KMS-11 (cell line): ENCODE measurements at regions not wholly inside any gene's neighbourhood (a gene's known extent, or its start where the extent isn't known, plus 50 kb on each side); places are given as distances from the start of the nearest gene placed in this dataset.

Experiments used
- H2AFZ ChIP-seq: fragments of 200-600 bp; sonication (generic); 2 replicates; pipeline ENCODE4 v1.6.1; 2016; ENCODE audit warnings: antibody characterized with exemption, mixed run types, low read depth
- H3K27ac ChIP-seq: fragments of 200-600 bp; sonication (generic); 2 replicates; pipeline ENCODE4 v1.6.1; 2016; ENCODE audit warnings: mild to moderate bottlenecking, mixed run types
- H3K27me3 ChIP-seq: fragments of 200-600 bp; sonication (generic); 2 replicates; pipeline ENCODE4 v1.6.1; 2017; ENCODE audit warnings: mild to moderate bottlenecking, low read depth, mixed run types, moderate library complexity; ENCODE audit not compliant: insufficient read depth
- H3K36me3 ChIP-seq: fragments of 200-600 bp; sonication (generic); 2 replicates; pipeline ENCODE4 v1.6.1; 2017; ENCODE audit warnings: mild to moderate bottlenecking, mixed run types; ENCODE audit not compliant: insufficient read depth
- H3K4me1 ChIP-seq: fragments of 200-600 bp; sonication (generic); 2 replicates; pipeline ENCODE4 v1.6.1; 2016; ENCODE audit warnings: mild to moderate bottlenecking, low read depth, mixed run types; ENCODE audit not compliant: poor library complexity, severe bottlenecking
- H3K4me2 ChIP-seq: fragments of 200-600 bp; sonication (generic); 2 replicates; pipeline ENCODE4 v1.7.0; 2016; ENCODE audit warnings: mild to moderate bottlenecking, mixed run types
- H3K4me3 ChIP-seq: fragments of 200-600 bp; sonication (generic); IDR thresholded peaks from 2 replicates; pipeline ENCODE4 v1.6.1; 2017; ENCODE audit warnings: low read depth, low read length, mixed read lengths; ENCODE audit not compliant: insufficient read depth
- H3K79me2 ChIP-seq: fragments of 200-600 bp; sonication (generic); 2 replicates; pipeline ENCODE4 v1.6.1; 2016; ENCODE audit warnings: low read depth, mixed run types; ENCODE audit not compliant: insufficient read depth
- H3K9ac ChIP-seq: fragments of 200-600 bp; sonication (generic); 2 replicates; pipeline ENCODE4 v1.6.1; 2016; ENCODE audit warnings: mild to moderate bottlenecking, mixed run types
- H4K20me1 ChIP-seq: fragments of 200-600 bp; sonication (generic); 2 replicates; pipeline ENCODE4 v1.6.1; 2016; ENCODE audit warnings: mild to moderate bottlenecking, mixed run types; ENCODE audit not compliant: insufficient read depth
- TF ChIP-seq, protein P1 (sequence below): fragments of 200-600 bp; sonication (generic); conservative IDR thresholded peaks from 2 replicates; pipeline ENCODE4 v1.6.1; 2017; ENCODE audit warnings: low read depth, mild to moderate bottlenecking, antibody characterized with exemption, low read length, moderate library complexity, mixed read lengths

DNA sequence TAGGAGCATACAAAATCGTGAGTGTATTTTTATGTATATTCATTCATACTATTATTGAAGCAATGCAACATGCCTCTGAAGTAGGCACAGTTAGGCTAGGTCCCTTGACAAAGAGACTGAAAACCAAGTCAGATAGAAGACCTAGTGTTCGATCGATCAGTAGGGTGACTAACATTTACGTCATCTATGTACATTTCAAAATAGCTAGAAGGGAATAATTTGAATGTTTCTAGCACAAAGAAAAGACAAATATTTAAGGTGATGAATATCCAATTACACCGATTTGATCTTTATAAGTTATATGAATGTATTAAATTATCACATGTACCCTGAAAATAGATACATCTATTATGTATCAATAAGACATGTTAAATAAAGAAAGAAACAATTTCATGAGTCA lies 610.1 kb downstream of the TOX3 start:
- no peak overlapping the region for H3K27ac ChIP-seq
- H3K4me3 ChIP-seq = no peak overlapping the region
- TF ChIP-seq, protein P1, sequence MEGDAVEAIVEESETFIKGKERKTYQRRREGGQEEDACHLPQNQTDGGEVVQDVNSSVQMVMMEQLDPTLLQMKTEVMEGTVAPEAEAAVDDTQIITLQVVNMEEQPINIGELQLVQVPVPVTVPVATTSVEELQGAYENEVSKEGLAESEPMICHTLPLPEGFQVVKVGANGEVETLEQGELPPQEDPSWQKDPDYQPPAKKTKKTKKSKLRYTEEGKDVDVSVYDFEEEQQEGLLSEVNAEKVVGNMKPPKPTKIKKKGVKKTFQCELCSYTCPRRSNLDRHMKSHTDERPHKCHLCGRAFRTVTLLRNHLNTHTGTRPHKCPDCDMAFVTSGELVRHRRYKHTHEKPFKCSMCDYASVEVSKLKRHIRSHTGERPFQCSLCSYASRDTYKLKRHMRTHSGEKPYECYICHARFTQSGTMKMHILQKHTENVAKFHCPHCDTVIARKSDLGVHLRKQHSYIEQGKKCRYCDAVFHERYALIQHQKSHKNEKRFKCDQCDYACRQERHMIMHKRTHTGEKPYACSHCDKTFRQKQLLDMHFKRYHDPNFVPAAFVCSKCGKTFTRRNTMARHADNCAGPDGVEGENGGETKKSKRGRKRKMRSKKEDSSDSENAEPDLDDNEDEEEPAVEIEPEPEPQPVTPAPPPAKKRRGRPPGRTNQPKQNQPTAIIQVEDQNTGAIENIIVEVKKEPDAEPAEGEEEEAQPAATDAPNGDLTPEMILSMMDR = no peak
- no peaks in the 10 kb centered on the region for H4K20me1 ChIP-seq
- no peaks in the 10 kb centered on the region for H3K27me3 ChIP-seq
- no peaks in the 10 kb centered on the region for H3K79me2 ChIP-seq
- H3K4me1 ChIP-seq = no peaks in the 10 kb centered on the region
- H3K4me2 ChIP-seq = no peak overlapping the region
- H3K36me3 ChIP-seq = no peaks in the 10 kb centered on the region
- no peak overlapping the region for H3K9ac ChIP-seq
- no peak overlapping the region for H2AFZ ChIP-seq

DNA sequence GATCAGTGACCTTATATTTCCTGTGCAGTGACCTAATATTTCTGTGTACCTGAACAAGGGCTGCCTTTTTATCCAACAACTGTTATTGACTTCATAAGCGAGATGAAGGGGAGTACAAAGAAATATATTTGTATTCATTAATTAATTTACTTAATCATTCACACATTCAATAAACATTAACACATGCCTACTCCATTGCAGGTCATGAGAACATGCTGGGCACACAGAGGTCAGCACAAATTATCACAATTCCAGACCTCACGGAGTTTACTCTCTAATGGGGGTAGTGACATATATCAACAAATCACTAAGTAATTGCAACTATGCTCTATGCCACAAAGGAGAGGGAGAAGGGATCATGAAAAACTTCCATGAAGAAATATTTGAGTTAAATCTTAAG lies 614.6 kb downstream of the TOX3 start:
- Histone ChIP-seq H3K36me3 (no peaks in the 10 kb centered on the region), H3K27me3 (no peaks in the 10 kb centered on the region), H2AFZ (no peak overlapping the region)

DNA sequence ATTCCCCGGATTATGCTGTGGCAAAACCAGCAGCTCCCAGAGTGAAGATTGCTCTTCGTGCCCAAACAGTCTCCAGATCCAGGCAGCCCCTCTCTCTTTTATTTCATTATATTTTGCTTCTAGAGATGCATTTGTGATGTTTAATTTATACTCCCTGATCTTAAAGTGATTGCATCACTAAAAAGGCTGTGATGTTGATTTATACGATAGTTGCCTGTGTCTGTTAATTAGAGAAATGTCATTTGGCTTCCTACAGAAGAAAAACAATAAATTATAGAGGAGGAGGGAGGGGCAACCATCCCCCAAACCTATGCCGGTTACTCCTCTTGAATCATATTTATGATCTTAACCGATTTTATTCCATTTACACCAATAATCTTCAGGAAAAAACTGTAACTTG lies 615.3 kb downstream of the TOX3 start:
- H3K36me3 ChIP-seq = no peaks in the 10 kb centered on the region
- no peaks in the 10 kb centered on the region for H3K4me1 ChIP-seq
- H3K79me2 ChIP-seq = no peaks in the 10 kb centered on the region
- no peak overlapping the region for H2AFZ ChIP-seq
- no peaks in the 10 kb centered on the region for H4K20me1 ChIP-seq
- TF ChIP-seq, protein P1 = no peak
- H3K27me3 ChIP-seq = no peaks in the 10 kb centered on the region
- H3K4me3 ChIP-seq = no peak overlapping the region
- no peak overlapping the region for H3K27ac ChIP-seq
- no peak overlapping the region for H3K9ac ChIP-seq
- H3K4me2 ChIP-seq = no peak overlapping the region

More for the DNA sequence above, 614.6 kb downstream of the TOX3 start:
- no peaks in the 10 kb centered on the region for H3K79me2 ChIP-seq
- no peak overlapping the region for H3K4me2 ChIP-seq
- H3K27ac ChIP-seq = no peak overlapping the region
- no peaks in the 10 kb centered on the region for H3K4me1 ChIP-seq
- TF ChIP-seq, protein P1 = no peak
- H3K4me3 ChIP-seq = no peak overlapping the region
- no peak overlapping the region for H3K9ac ChIP-seq
- no peaks in the 10 kb centered on the region for H4K20me1 ChIP-seq

DNA sequence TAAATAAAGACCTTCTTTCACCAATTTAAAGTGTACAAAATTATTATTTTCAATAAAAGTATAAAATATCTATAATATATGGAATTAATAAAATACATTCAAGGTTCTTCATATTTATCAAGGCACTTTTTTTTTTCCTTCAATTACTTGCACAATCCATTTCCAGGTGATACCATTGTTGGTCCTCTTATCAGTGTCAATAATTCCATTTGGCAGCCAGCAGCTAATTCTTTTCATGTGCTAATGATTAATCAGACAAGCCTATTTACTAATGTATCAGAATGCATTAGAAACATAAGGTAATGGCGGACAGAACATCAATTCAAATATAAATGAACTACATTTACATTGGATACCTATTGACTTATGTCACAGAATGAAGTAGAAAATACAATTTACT lies 622.2 kb downstream of the TOX3 start:
- H3K27ac ChIP-seq = no peak overlapping the region
- no peak overlapping the region for H3K4me2 ChIP-seq
- H2AFZ ChIP-seq = no peak overlapping the region
- H3K9ac ChIP-seq = no peak overlapping the region
- H4K20me1 ChIP-seq = no peaks in the 10 kb centered on the region
- H3K4me3 ChIP-seq = no peak overlapping the region
- no peaks in the 10 kb centered on the region for H3K36me3 ChIP-seq
- no peaks in the 10 kb centered on the region for H3K27me3 ChIP-seq
- H3K79me2 ChIP-seq = no peaks in the 10 kb centered on the region
- H3K4me1 ChIP-seq = no peaks in the 10 kb centered on the region
- TF ChIP-seq, protein P1 = no peak
